Colonic mucosa (tissue), 4 donors: ENCODE measurements at regions not wholly inside any gene's neighbourhood (a gene's known extent, or its start where the extent isn't known, plus 50 kb on each side); places are given as distances from the start of the nearest gene placed in this dataset.

Source experiments
- DNase-seq: peaks from one replicate; pipeline ENCODE4 v3.0.0-alpha.2; 2020
- H3K27ac ChIP-seq: fragments of 200-600 bp; one replicate; pipeline ENCODE4 v1.8.0; 2021
- H3K27me3 ChIP-seq: fragments of 200-600 bp; one replicate; pipeline ENCODE4 v1.8.0; 2021
- H3K36me3 ChIP-seq: fragments of 200-600 bp; one replicate; pipeline ENCODE4 v1.8.0; 2021
- H3K4me1 ChIP-seq: fragments of 200-600 bp; one replicate; pipeline ENCODE4 v1.8.0; 2021; ENCODE audit warnings: mild to moderate bottlenecking
- H3K4me3 ChIP-seq: fragments of 200-600 bp; one replicate; pipeline ENCODE4 v1.8.0; 2021
- H3K9ac ChIP-seq, 2 donors: one replicate each; pipeline ENCODE4 v1.7.0; 2013; ENCODE audit warnings: control low read depth in 2 of 2, low read depth in 2 of 2, low read length in 2 of 2
- H3K9me3 ChIP-seq: fragments of 200-600 bp; one replicate; pipeline ENCODE4 v1.8.0; 2021
- intact Hi-C: fragments of 100-400 bp; cut with DNase I; formaldehyde crosslinking; loops from one replicate; pipeline ENCODE4 v1.14.1; 2022
- TF ChIP-seq, protein P1 (sequence below): fragments of 200-600 bp; IDR thresholded peaks from one replicate; pipeline ENCODE4 v1.8.0; 2022; ENCODE audit warnings: antibody characterized with exemption, mild to moderate bottlenecking
- donor health status: healthy.
- donor health status: DM: no; HTN: no; CAD: no.
- donor health status: DM: no; HTN: no; CAD: no.

GRCh38 chr7:114217026-114217806 lies 197.4 kb upstream of the FOXP2 start:
- intact Hi-C loops = no loop called here
- TF ChIP-seq, protein P1, sequence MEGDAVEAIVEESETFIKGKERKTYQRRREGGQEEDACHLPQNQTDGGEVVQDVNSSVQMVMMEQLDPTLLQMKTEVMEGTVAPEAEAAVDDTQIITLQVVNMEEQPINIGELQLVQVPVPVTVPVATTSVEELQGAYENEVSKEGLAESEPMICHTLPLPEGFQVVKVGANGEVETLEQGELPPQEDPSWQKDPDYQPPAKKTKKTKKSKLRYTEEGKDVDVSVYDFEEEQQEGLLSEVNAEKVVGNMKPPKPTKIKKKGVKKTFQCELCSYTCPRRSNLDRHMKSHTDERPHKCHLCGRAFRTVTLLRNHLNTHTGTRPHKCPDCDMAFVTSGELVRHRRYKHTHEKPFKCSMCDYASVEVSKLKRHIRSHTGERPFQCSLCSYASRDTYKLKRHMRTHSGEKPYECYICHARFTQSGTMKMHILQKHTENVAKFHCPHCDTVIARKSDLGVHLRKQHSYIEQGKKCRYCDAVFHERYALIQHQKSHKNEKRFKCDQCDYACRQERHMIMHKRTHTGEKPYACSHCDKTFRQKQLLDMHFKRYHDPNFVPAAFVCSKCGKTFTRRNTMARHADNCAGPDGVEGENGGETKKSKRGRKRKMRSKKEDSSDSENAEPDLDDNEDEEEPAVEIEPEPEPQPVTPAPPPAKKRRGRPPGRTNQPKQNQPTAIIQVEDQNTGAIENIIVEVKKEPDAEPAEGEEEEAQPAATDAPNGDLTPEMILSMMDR = no peak
- Histone ChIP-seq H3K9me3 (no peaks in the 10 kb centered on the region), H3K27ac (no peak overlapping the region), H3K4me3 (no peak overlapping the region), H3K27me3 (no peaks in the 10 kb centered on the region), H3K36me3 (no peaks in the 10 kb centered on the region), H3K9ac (no peak overlapping the region), H3K4me1 (no peaks in the 10 kb centered on the region)
- DNase-seq = no peak

- no peaks in the 10 kb centered on the region for H3K9me3 ChIP-seq
- H3K27ac ChIP-seq = no peak overlapping the region
- DNase-seq = no peak
- no peak overlapping the region for H3K9ac ChIP-seq
- intact Hi-C loops = no loop called here
- TF ChIP-seq, protein P1 = no peak
- no peaks in the 10 kb centered on the region for H3K27me3 ChIP-seq
- H3K4me3 ChIP-seq = no peak overlapping the region
- no peaks in the 10 kb centered on the region for H3K4me1 ChIP-seq
- H3K36me3 ChIP-seq = no peaks in the 10 kb centered on the region
Measured at GRCh38 chr7:114214466-114214865, 200.1 kb upstream of the FOXP2 start.

GRCh38 chr7:114212721-114213429 lies 201.7 kb upstream of the FOXP2 start:
- no peak for DNase-seq
- Histone ChIP-seq H3K4me3 (no peak overlapping the region), H3K27me3 (no peaks in the 10 kb centered on the region), H3K36me3 (no peaks in the 10 kb centered on the region), H3K27ac (no peak overlapping the region), H3K4me1 (no peaks in the 10 kb centered on the region), H3K9ac (no peak overlapping the region), H3K9me3 (no peaks in the 10 kb centered on the region)
- TF ChIP-seq, protein P1 = no peak
- intact Hi-C loops = no loop called here

- H3K36me3 ChIP-seq = no peaks in the 10 kb centered on the region
- intact Hi-C loops = no loop called here
Measured at GRCh38 chr7:114209968-114210367, 204.6 kb upstream of the FOXP2 start.

DNA sequence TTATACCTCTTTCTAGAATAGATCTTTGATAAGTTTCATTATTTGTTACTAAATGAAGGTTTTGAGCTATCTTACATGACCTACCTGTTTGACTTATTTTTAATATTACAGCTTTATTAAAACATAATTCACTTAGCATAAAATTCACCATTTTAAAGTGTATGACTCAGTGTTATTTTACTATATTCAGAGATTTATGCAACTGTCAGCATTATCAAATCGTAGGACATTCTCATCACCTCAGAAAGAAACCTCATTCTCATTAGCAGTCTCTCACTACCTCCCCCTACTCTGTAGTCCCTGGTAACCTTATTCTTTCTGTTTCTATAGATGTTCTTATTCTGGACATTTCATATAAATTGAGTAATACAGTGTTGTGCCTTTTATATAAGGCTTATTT lies 207.9 kb upstream of the FOXP2 start:
- no peak overlapping the region for H3K27ac ChIP-seq
- no peak overlapping the region for H3K4me3 ChIP-seq
- no peaks in the 10 kb centered on the region for H3K9me3 ChIP-seq
- intact Hi-C loops = no loop called here
- H3K27me3 ChIP-seq = no peaks in the 10 kb centered on the region
- no peaks in the 10 kb centered on the region for H3K4me1 ChIP-seq
- TF ChIP-seq, protein P1 = no peak
- no peaks in the 10 kb centered on the region for H3K36me3 ChIP-seq
- no peak for DNase-seq
- H3K9ac ChIP-seq = no peak overlapping the region

More at GRCh38 chr7:114209968-114210367, 204.6 kb upstream of the FOXP2 start:
- no peaks in the 10 kb centered on the region for H3K27me3 ChIP-seq
- no peak for DNase-seq
- H3K4me3 ChIP-seq = no peak overlapping the region
- H3K9me3 ChIP-seq = no peaks in the 10 kb centered on the region
- H3K9ac ChIP-seq = no peak overlapping the region
- H3K4me1 ChIP-seq = no peaks in the 10 kb centered on the region
- TF ChIP-seq, protein P1 = no peak
- H3K27ac ChIP-seq = no peak overlapping the region
